ENCODE measurements at regions not wholly inside any gene's neighbourhood (a gene's known extent, or its start where the extent isn't known, plus 50 kb on each side); places are given as distances from the start of the nearest gene placed in this dataset.

DNA sequence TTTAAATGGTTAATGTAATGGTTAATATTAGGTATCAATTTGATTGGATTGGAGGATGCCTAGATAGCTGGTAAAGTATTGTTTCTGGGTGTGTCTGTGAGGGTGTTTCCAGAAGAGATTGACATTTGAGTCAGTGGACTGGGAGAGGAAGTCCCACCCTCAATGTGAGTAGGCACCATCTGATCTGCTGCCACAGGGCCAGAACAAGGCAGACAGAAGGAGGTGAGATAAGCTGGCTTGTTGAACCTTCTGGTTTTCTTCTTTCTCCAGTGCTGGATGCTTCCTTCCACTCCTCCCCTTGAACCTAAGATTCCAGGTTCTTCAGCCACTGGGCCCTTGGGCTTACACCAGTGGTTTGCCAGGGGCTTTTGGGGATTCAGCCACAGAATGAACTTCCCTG, 756.5 kb upstream of the LRFN5 start:
- no peak overlapping the region for H3K4me3 ChIP-seq (replicated peaks in 1 of 3; ENCODE audit: insufficient read depth in 1 of 3, low read depth in 2 of 3, low read length in 3 of 3)
- no peak for TF ChIP-seq SMYD3 (CRISPR knock-in tag; IDR thresholded peaks at IDR 0.05)
- TF ChIP-seq SMARCE1 (IDR thresholded peaks at IDR 0.05; ENCODE audit: borderline replicate concordance): no peak
- no peak for TF ChIP-seq TOPORS (CRISPR knock-in tag; IDR thresholded peaks at IDR 0.05)
- TF ChIP-seq ZNF589 (CRISPR knock-in tag; conservative IDR thresholded peaks at IDR 0.05): no peak
- TF ChIP-seq, protein P1, sequence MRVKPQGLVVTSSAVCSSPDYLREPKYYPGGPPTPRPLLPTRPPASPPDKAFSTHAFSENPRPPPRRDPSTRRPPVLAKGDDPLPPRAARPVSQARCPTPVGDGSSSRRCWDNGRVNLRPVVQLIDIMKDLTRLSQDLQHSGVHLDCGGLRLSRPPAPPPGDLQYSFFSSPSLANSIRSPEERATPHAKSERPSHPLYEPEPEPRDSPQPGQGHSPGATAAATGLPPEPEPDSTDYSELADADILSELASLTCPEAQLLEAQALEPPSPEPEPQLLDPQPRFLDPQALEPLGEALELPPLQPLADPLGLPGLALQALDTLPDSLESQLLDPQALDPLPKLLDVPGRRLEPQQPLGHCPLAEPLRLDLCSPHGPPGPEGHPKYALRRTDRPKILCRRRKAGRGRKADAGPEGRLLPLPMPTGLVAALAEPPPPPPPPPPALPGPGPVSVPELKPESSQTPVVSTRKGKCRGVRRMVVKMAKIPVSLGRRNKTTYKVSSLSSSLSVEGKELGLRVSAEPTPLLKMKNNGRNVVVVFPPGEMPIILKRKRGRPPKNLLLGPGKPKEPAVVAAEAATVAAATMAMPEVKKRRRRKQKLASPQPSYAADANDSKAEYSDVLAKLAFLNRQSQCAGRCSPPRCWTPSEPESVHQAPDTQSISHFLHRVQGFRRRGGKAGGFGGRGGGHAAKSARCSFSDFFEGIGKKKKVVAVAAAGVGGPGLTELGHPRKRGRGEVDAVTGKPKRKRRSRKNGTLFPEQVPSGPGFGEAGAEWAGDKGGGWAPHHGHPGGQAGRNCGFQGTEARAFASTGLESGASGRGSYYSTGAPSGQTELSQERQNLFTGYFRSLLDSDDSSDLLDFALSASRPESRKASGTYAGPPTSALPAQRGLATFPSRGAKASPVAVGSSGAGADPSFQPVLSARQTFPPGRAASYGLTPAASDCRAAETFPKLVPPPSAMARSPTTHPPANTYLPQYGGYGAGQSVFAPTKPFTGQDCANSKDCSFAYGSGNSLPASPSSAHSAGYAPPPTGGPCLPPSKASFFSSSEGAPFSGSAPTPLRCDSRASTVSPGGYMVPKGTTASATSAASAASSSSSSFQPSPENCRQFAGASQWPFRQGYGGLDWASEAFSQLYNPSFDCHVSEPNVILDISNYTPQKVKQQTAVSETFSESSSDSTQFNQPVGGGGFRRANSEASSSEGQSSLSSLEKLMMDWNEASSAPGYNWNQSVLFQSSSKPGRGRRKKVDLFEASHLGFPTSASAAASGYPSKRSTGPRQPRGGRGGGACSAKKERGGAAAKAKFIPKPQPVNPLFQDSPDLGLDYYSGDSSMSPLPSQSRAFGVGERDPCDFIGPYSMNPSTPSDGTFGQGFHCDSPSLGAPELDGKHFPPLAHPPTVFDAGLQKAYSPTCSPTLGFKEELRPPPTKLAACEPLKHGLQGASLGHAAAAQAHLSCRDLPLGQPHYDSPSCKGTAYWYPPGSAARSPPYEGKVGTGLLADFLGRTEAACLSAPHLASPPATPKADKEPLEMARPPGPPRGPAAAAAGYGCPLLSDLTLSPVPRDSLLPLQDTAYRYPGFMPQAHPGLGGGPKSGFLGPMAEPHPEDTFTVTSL (CRISPR knock-in tag; IDR thresholded peaks at IDR 0.05; ENCODE audit: borderline replicate concordance): no peak
- TF ChIP-seq ATM (IDR thresholded peaks at IDR 0.05; ENCODE audit: borderline replicate concordance): no peak
- TF ChIP-seq ZBTB42 (CRISPR knock-in tag; IDR thresholded peaks at IDR 0.05): no peak
- no peak for TF ChIP-seq ZNF615 (CRISPR knock-in tag; IDR thresholded peaks at IDR 0.05; ENCODE audit: borderline replicate concordance)
- no peak for TF ChIP-seq XBP1 (CRISPR knock-in tag; IDR thresholded peaks at IDR 0.05)
- TF ChIP-seq FOXK1 (CRISPR knock-in tag; IDR thresholded peaks at IDR 0.05; ENCODE audit: borderline replicate concordance, low read depth): no peak
- TF ChIP-seq, protein P2, sequence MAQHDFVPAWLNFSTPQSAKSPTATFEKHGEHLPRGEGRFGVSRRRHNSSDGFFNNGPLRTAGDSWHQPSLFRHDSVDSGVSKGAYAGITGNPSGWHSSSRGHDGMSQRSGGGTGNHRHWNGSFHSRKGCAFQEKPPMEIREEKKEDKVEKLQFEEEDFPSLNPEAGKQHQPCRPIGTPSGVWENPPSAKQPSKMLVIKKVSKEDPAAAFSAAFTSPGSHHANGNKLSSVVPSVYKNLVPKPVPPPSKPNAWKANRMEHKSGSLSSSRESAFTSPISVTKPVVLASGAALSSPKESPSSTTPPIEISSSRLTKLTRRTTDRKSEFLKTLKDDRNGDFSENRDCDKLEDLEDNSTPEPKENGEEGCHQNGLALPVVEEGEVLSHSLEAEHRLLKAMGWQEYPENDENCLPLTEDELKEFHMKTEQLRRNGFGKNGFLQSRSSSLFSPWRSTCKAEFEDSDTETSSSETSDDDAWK (CRISPR knock-in tag; IDR thresholded peaks at IDR 0.05): no peak
- no peak for TF ChIP-seq SALL2 (CRISPR knock-in tag; IDR thresholded peaks at IDR 0.05)
- CTCF ChIA-PET (ENCODE audit: low intra/inter-chr PET ratio, low total read pairs): no interaction called here
- ATAC-seq (no peak), FAIRE-seq (no peak), DNase-seq (ENCODE audit: low spot score) (no peak)
- no peak overlapping the region for H3K27ac ChIP-seq (ENCODE audit: extremely low read length, insufficient read depth, low read length)
- H3K36me3 ChIP-seq (replicated peaks in 1 of 2; ENCODE audit: control insufficient read depth in 1 of 2, insufficient read depth in 2 of 2, low read length in 2 of 2): no peaks in the 10 kb centered on the region
- H3K9me3 ChIP-seq (ENCODE audit: low read length): peaks cover 76% of the 10 kb centered on the region
- no peaks in the 10 kb centered on the region for H4K20me1 ChIP-seq (ENCODE audit: insufficient read depth, low read length)
- H2AFZ ChIP-seq (ENCODE audit: low read length): no peak overlapping the region
- no peak overlapping the region for H3K4me2 ChIP-seq (ENCODE audit: low read depth, low read length)
- intact Hi-C loops (cut with micrococcal nuclease; ENCODE audit: unreplicated experiment) (no loop called here), in situ Hi-C loops (cut with HindIII; ENCODE audit: extremely low pct_ligation_motif_present, low pct_unique_long_range_greater_than_20kb) (no loop called here)
- POLR2A ChIA-PET: no interaction called here
- BruUV-seq (replicated peaks): no TSS peak
- H3K9ac ChIP-seq (ENCODE audit: insufficient read depth, low read depth, low read length): no peak overlapping the region
- H3K27me3 ChIP-seq (ENCODE audit: control insufficient read depth in 1 of 2, insufficient read depth in 2 of 2, low read length in 2 of 2): no peaks in the 10 kb centered on the region
- no peaks in the 10 kb centered on the region for H3K4me1 ChIP-seq (ENCODE audit: insufficient read depth, low read length)
- H3K79me2 ChIP-seq (ENCODE audit: insufficient read depth, low read length): no peaks in the 10 kb centered on the region

Data from HepG2 (cell line).